ENCODE measurements at regions not wholly inside any gene's neighbourhood (a gene's known extent, or its start where the extent isn't known, plus 50 kb on each side); places are given as distances from the start of the nearest gene placed in this dataset.

DNA sequence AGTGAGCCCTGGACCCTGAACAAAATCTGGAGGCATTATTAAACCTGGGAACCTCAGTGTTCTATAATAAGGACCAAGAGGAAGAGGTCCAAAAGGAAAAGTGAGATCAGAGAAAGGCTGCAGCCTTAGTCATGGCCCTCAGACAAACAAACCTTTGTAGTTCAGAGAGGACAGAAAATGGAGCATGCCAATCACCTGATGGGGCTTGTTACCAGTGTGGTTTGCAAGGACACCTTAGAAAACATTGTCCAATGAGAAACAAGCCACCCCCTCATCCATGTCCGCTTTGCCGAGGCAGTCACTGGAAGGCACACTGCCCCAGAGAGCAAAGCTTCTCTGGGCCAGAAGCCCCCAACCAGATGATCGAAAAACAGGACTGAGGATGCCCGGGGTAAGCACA, 254.8 kb downstream of the CDH10 start:
- TF ChIP-seq, protein P1, sequence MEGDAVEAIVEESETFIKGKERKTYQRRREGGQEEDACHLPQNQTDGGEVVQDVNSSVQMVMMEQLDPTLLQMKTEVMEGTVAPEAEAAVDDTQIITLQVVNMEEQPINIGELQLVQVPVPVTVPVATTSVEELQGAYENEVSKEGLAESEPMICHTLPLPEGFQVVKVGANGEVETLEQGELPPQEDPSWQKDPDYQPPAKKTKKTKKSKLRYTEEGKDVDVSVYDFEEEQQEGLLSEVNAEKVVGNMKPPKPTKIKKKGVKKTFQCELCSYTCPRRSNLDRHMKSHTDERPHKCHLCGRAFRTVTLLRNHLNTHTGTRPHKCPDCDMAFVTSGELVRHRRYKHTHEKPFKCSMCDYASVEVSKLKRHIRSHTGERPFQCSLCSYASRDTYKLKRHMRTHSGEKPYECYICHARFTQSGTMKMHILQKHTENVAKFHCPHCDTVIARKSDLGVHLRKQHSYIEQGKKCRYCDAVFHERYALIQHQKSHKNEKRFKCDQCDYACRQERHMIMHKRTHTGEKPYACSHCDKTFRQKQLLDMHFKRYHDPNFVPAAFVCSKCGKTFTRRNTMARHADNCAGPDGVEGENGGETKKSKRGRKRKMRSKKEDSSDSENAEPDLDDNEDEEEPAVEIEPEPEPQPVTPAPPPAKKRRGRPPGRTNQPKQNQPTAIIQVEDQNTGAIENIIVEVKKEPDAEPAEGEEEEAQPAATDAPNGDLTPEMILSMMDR (IDR thresholded peaks at IDR 0.05; ENCODE audit: low read length): no peak
- no peak for TF ChIP-seq EZH2 (optimal IDR thresholded peaks at IDR 0.05; ENCODE audit: low read depth, low read length)
- TF ChIP-seq EZH2phosphoT487 (IDR thresholded peaks at IDR 0.05; ENCODE audit: low read length): no peak

All from MM.1S (cell line).